COLO829 (cell line): ENCODE measurements at regions not wholly inside any gene's neighbourhood (a gene's known extent, or its start where the extent isn't known, plus 50 kb on each side); places are given as distances from the start of the nearest gene placed in this dataset.

Source experiments
- DNase-seq: peaks from one replicate; pipeline ENCODE4 v3.0.0; 2012; ENCODE audit warnings: low spot score

GRCh38 chr1:217205578-217205977 lies 425.3 kb downstream of the GPATCH2 start:
- no peak for DNase-seq

- DNase-seq: no peak
Measured at GRCh38 chr1:217196616-217197015, 434.3 kb downstream of the GPATCH2 start.

GRCh38 chr1:217193151-217193550 lies 437.7 kb downstream of the GPATCH2 start:
- DNase-seq: no peak

- DNase-seq: no peak
Measured at GRCh38 chr1:217191441-217191840, 439.4 kb downstream of the GPATCH2 start.

GRCh38 chr1:217190359-217190758 lies 440.5 kb downstream of the GPATCH2 start:
- no peak for DNase-seq

GRCh38 chr1:217189362-217189761 lies 441.5 kb downstream of the GPATCH2 start:
- DNase-seq: no peak

- no peak for DNase-seq
Measured at GRCh38 chr1:217188280-217189237, 442.3 kb downstream of the GPATCH2 start.

GRCh38 chr1:217186664-217187063 lies 444.2 kb downstream of the GPATCH2 start:
- no peak for DNase-seq

- no peak for DNase-seq
Measured at GRCh38 chr1:217184854-217185253, 446.0 kb downstream of the GPATCH2 start.

- DNase-seq: no peak
Measured at GRCh38 chr1:217182992-217183391, 447.9 kb downstream of the GPATCH2 start.

GRCh38 chr1:217181756-217182155 lies 449.1 kb downstream of the GPATCH2 start:
- DNase-seq: no peak

- DNase-seq: no peak
Measured at GRCh38 chr1:217181176-217181746, 449.6 kb downstream of the GPATCH2 start.

GRCh38 chr1:217180443-217180842 lies 450.4 kb downstream of the GPATCH2 start:
- no peak for DNase-seq

GRCh38 chr1:217164403-217164802 lies 441.2 kb upstream of the ESRRG start:
- no peak for DNase-seq

GRCh38 chr1:217153361-217153760 lies 430.1 kb upstream of the ESRRG start:
- no peak for DNase-seq

- no peak for DNase-seq
Measured at GRCh38 chr1:217150366-217150765, 427.1 kb upstream of the ESRRG start.

- DNase-seq: no peak
Measured at GRCh38 chr1:217149791-217150190, 426.6 kb upstream of the ESRRG start.

- DNase-seq: no peak
Measured at GRCh38 chr1:217141711-217142110, 418.5 kb upstream of the ESRRG start.

GRCh38 chr1:217140041-217140901 lies 417.0 kb upstream of the ESRRG start:
- no peak for DNase-seq

- no peak for DNase-seq
Measured at GRCh38 chr1:217139513-217139912, 416.3 kb upstream of the ESRRG start.

- no peak for DNase-seq
Measured at GRCh38 chr1:217138799-217139466, 415.7 kb upstream of the ESRRG start.

GRCh38 chr1:217138173-217138765 lies 415.0 kb upstream of the ESRRG start:
- DNase-seq: no peak
